H54 (cell line): ENCODE measurements at regions not wholly inside any gene's neighbourhood (a gene's known extent, or its start where the extent isn't known, plus 50 kb on each side); places are given as distances from the start of the nearest gene placed in this dataset.
A peak's percentile ranks its signal among the peaks of the same experiment; 100 is the strongest.
"Not testable (repeated sequence)": the region's sequence is repeated elsewhere in the genome, so short reads cannot be mapped to it uniquely, and the experiment has no call there.

ENCODE experiments used
- DNase-seq: peaks from one replicate; pipeline ENCODE4 v3.0.0; 2011; ENCODE audit warnings: low spot score, mixed read lengths; ENCODE audit not compliant: insufficient read length
- FAIRE-seq: peaks from 3 replicates; lab custom pipeline; 2011; peaks lifted over from hg19 to GRCh38; lab: Jason Lieb, UNC
- POLR2A ChIP-seq: IDR thresholded peaks from 2 replicates; pipeline ENCODE4 v1.6.1; 2011; ENCODE audit warnings: low read depth, mild to moderate bottlenecking, low read length

- DNase-seq (no peak), FAIRE-seq (no peak)
- no peak for TF ChIP-seq POLR2A
Observed at GRCh38 chr4:29726938-29727337, 993.2 kb upstream of the PCDH7 start.

- TF ChIP-seq POLR2A, result no peak
- DNase-seq, result no peak
- no peak for FAIRE-seq
Observed at GRCh38 chr4:29734343-29735213, 985.6 kb upstream of the PCDH7 start.

- no peak for TF ChIP-seq POLR2A
- no peak for FAIRE-seq
- DNase-seq, result no peak
Observed at GRCh38 chr4:29756966-29757365, 963.2 kb upstream of the PCDH7 start.

GRCh38 chr4:29762151-29762550, 958.0 kb upstream of the PCDH7 start:
- no peak for FAIRE-seq
- TF ChIP-seq POLR2A, result no peak
- DNase-seq, result no peak

GRCh38 chr4:29770627-29771026, 949.5 kb upstream of the PCDH7 start:
- no peak for TF ChIP-seq POLR2A
- no peak for DNase-seq
- no peak for FAIRE-seq

GRCh38 chr4:29788123-29788522, 932.0 kb upstream of the PCDH7 start:
- DNase-seq, result not testable (repeated sequence)

GRCh38 chr4:29805245-29805644, 914.9 kb upstream of the PCDH7 start:
- TF ChIP-seq POLR2A, result no peak
- FAIRE-seq, result no peak
- DNase-seq, result peak; percentile 2

More at GRCh38 chr4:29788123-29788522, 932.0 kb upstream of the PCDH7 start:
- FAIRE-seq, result not testable (repeated sequence)

- DNase-seq (no peak), FAIRE-seq (no peak)
- TF ChIP-seq POLR2A, result no peak
Observed at GRCh38 chr4:29805916-29806480, 914.2 kb upstream of the PCDH7 start.

- no peak for DNase-seq
- no peak for TF ChIP-seq POLR2A
- no peak for FAIRE-seq
Observed at GRCh38 chr4:29817961-29818360, 902.2 kb upstream of the PCDH7 start.

- TF ChIP-seq POLR2A, result no peak
- DNase-seq, result no peak
- no peak for FAIRE-seq
Observed at GRCh38 chr4:29829067-29829466, 891.1 kb upstream of the PCDH7 start.

GRCh38 chr4:29852537-29852936, 867.6 kb upstream of the PCDH7 start:
- TF ChIP-seq POLR2A, result no peak

GRCh38 chr4:29853833-29854232, 866.3 kb upstream of the PCDH7 start:
- no peak for FAIRE-seq
- DNase-seq, result no peak
- no peak for TF ChIP-seq POLR2A

More at GRCh38 chr4:29852537-29852936, 867.6 kb upstream of the PCDH7 start:
- FAIRE-seq (no peak), DNase-seq (no peak)

- no peak for FAIRE-seq
- TF ChIP-seq POLR2A, result no peak
- DNase-seq, result no peak
Observed at GRCh38 chr4:29861307-29861706, 858.9 kb upstream of the PCDH7 start.

- no peak for FAIRE-seq
- no peak for DNase-seq
- TF ChIP-seq POLR2A, result no peak
Observed at GRCh38 chr4:29867412-29867811, 852.8 kb upstream of the PCDH7 start.

- FAIRE-seq (no peak), DNase-seq (no peak)
- TF ChIP-seq POLR2A, result no peak
Observed at GRCh38 chr4:29900336-29900735, 819.8 kb upstream of the PCDH7 start.
